GM18868 (cell line): ENCODE measurements at regions not wholly inside any gene's neighbourhood (a gene's known extent, or its start where the extent isn't known, plus 50 kb on each side); places are given as distances from the start of the nearest gene placed in this dataset.

Source experiments
- ATAC-seq: cut with Tn5 transposase; IDR thresholded peaks from one replicate; pipeline ENCODE4 v1.9.1; 2021; ENCODE audit warnings: mild to moderate bottlenecking, moderate library complexity; ENCODE audit not compliant: unreplicated experiment

DNA sequence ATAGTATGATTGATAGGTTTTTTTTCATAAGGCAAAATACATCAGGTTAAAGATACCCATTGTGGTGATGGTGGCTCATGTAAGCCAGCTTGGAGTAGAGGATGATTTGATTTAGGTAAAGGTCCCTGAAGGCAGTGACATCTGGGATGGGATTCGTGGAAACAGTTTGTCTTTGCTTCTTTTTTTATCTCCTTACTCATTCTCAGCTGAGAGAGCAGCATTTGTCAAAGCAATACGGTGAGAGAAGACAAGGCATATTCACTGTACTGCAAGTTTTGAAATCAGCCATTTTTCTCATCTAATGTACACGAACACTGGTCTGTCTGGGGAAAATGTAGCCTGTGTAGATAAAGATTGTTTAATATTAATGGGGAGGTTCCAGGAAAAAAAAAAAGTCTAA lies 749.1 kb downstream of the SQOR start:
- no peak for ATAC-seq

DNA sequence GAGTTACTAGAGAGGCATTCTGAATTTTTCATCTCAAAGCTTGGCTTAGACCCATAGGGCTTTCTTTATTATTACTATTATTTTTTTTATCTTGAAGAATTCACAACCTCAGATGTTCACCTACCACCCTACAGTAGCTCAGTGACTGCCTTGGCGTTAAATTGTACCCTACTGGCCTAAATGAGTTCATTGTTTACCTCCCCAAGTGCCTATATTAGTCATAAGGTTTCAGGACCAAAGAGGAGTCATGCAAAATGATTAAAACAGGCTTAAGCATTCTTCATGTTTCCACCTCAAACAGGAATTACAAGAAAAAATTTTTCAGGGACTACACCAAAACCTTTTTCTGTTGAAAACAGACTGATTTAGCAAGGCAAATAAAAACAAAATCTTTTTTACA lies 751.5 kb downstream of the SQOR start:
- ATAC-seq: no peak

DNA sequence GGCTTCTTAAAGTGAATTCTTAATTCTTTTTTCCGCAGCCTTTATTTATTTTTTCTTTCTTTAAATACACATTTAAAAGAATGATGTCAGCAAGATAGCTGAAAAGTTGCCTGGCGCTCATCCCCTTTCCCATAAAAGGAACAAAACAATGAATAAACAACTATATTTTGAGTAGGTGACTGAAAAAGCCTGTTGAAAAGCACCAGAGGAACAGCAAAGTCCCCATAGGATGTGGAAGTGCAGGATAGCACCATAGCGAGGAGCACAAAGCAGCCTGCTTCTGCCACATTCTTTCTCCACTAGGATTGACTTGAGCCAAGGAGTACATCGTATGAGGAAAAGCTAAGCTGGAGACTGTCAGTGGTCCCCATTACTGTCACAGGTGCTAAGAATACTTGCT lies 754.9 kb downstream of the SQOR start:
- ATAC-seq: no peak

GRCh38 chr15:46394463-46394862 lies 759.6 kb downstream of the SQOR start:
- no peak for ATAC-seq

DNA sequence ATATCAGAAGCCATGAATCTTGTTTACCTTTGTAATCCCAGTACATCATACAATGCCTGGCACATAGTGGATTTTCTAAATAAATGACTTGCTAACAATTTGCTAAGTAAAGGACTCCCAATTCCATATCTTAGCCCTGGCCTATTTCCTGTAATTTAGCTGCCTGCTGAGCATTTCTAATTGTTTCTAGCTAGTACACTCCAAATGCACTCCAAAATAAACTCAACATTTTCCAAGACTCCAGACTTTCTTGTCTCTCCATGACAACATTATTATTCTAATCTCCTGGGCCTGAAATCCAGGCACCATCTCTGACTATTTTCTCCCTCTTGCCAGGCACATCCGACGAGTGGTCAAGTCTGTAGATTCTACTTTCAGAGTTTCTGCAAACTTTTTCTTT lies 773.5 kb downstream of the SQOR start:
- no peak for ATAC-seq

DNA sequence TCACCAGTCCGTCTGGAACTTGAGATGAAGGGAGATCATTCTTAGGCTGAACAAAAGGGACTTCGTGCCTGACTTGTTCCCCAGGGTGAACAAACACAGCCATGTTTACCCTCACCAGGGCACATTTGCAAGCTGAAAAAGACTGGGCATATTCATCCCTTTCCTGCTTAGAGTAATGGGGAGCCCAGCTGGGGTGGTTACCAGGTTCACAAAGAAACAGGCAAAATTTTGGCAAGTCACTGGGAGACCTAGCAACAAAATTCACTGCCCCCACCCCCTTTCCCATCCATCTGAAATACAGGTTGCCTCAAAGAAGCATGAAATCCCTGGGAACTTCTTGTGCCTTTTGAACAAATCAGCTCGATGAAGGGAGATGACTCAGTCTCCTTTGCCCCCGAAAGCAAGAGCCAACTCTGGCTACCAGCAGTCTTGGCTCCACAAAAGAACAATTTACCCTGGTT lies 775.0 kb downstream of the SQOR start:
- ATAC-seq: no peak

DNA sequence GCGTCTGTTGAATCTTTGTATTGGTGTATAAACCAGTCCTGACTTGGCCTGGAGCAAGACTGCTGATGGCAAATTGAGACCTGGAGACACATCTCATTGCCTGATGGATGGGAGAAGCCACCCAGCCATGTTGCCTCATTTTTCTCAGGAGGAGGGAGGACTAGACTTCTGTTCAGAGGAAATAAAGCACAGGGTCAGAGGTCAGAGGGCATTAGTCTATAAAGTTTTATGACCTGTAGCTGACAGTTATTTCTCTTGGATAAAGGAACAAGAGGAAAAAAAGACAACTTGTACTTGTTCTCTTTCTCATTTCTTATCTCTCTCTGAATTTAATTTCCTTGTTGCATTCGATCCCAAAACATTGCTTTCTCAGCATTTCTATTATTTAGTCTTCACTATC lies 775.9 kb downstream of the SQOR start:
- no peak for ATAC-seq

GRCh38 chr15:46411900-46412299 lies 777.1 kb downstream of the SQOR start:
- ATAC-seq: no peak

DNA sequence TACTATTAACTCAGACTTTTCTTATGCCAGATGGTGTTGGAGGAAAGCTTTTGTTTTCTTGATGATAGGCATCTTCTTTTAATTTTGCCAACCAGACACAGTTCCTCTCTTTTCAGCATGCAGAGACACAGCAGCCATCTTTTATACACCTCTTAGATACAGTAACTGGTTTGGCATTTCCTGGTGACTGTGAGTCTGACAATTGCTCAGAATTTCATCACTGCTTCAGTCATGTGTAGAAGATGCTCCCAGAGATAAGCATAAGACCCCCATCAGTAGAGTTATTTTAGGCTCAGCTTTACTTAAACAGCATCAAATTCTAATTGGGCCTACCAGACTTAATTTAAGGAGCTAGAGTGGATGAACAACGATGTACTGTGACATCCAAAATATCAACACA lies 779.0 kb downstream of the SQOR start:
- no peak for ATAC-seq

DNA sequence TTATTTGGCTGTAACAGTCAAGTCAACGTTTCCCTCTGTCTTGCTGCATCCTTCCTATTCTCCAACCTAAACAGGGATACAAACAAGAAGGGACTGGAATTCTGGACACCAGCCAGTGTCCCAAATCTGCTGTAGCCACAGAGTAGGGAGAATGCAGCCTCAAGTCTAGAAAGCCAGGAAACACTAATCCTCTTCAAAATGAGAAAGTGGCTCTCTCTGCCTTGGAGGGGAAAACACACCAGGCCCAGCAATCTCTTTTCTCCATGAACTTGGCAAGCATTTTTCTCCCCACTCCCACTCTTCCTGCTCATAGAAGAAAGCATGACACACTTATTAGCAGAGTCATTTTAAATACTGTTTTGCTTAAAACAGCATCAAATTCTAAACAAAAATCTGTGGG lies 781.7 kb downstream of the SQOR start:
- no peak for ATAC-seq

DNA sequence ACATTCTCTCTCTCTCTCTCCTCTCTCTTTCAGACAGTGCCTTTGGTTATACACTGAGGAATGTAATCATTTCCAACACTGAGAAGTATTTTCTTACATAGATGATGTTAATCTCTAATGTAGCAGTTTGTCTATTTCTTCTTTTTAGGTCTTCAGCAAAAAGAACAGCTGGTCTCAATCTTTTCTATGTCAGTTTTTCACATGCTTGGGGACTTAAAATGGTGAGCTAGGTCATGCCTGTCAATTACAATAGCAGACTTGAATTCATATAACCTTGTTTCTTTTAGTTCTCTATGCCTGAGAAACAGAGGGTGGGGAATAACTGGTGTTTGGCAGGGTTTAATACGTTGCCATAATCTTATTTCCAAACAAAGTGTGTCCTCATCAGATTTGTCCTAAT lies 786.2 kb downstream of the SQOR start:
- no peak for ATAC-seq

- no peak for ATAC-seq
Observed at GRCh38 chr15:46441294-46442062, 806.6 kb downstream of the SQOR start.

DNA sequence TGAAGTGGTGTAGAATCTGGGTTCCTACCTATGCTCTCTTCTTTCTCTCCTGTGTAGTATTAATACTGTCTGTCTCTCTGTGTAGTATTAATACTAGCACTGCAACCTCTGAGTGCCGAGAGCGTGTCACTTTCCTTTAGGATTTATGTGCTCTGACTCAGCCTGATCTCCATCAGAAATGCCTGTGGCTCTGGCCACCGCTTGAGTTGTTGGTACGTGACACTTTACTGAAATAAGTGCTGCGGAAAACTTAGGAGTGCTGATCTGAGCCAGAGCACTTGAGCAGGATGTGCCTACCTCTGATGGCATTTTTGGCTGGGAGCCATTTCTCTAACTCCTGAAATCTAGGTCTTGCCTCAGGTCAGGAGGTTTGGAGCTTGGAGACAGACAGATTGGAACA lies 807.4 kb downstream of the SQOR start:
- no peak for ATAC-seq

DNA sequence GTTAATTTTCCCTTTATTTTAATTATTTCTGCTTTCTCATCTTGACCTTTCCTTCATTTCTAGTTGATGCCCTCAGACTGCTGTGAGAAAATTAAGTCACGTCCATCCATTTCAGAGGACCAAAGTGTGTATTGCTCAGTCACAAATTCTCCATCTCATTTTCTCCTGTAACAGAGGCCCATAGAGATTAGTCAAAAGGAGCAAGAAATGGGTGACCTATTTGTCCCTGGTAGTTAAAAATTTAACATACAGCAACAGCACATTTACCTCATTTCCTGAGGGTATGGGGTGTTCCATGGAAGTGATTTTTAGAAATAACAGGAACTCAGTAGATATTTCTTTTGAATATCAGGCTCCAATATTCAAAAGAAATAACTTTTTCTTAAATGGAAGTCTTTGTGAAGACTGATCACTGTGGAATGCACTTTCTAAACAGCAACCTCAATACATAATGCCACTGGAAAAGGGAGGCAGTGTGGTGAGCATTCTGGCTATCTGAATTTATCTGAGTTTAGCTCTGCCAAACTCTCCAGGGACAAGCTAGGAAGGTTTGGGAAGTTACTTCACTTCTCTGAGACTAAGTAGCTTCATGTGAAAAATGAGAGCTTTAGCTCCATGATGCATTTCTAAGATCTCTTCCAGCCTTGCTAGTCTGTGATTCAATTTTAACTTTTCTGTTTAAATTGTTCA lies 808.2 kb downstream of the SQOR start:
- no peak for ATAC-seq

- ATAC-seq: no peak
Observed at GRCh38 chr15:46450112-46450809, 815.4 kb downstream of the SQOR start.

- ATAC-seq: no peak
Observed at GRCh38 chr15:46450810-46451182, 816.0 kb downstream of the SQOR start.

GRCh38 chr15:46452297-46452820 lies 817.5 kb downstream of the SQOR start:
- ATAC-seq: no peak

DNA sequence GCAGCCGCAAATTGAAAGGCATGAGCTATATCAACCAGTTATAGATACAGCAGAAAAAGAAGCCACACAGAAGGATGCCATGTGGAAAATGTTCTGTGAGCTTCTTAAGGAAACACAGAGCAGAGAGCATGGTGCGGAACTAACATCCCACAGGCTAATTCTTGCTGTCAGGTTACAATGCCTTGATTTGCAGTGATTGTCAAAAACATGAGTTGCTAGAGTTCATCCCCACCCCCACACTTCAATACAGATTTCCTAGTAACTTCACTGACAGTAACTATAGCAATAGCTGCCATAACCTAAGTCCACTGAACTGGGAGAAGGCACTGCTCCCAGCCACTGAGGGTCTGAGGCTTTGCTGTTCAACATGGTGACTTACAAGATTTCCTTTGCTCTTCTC lies 821.6 kb downstream of the SQOR start:
- ATAC-seq: no peak

DNA sequence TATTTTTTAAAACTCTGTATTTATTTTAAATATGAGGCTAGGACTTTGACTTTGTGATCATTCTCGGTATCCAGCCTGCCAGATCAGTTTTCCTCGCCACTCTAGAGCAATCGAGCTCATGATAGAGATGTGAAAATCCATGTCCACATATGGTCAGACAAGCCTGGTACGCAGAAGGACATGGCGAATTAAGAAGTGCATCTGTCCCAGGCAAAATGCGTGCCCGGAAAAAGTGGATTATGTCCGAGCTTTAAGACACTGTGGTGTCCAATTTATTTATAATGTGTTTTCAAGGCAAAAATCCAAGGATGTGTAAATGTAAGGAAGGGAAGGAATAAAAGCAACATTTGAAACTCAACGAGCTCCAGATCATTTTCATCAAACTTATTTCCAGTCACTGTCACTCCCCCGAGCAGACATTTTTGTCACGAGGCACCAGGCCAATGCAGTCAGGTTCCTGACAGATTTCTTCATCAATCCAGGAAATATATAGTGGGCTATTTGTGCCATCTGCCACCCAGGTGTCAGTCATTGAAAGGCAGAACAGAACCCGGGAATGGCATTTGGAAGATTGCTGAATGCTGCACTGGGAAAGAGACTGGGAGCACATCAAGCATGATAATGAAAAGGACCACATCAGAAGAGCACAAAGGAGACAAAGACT lies 825.7 kb downstream of the SQOR start:
- no peak for ATAC-seq

GRCh38 chr15:46461416-46461815 lies 826.6 kb downstream of the SQOR start:
- no peak for ATAC-seq

DNA sequence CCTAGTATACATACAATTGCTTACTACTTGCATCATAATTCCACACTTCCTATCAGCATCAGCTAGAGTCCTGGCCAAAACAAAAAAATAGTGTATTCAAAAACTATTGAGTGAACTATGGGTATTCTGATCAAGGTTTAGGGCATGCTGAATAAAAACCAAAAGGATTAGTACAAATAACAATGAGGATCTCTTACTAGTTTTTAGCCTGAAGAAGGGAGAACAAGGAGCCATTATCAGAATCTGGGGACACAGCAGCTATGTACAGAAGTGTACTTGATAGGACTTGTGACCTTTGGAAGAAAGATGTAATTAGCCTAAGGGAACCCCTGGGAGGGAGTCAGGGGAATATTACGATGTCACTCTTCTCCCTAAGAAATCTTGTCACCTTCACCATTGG lies 832.2 kb downstream of the SQOR start:
- ATAC-seq: no peak
